H1 (cell line): ENCODE measurements at regions not wholly inside any gene's neighbourhood (a gene's known extent, or its start where the extent isn't known, plus 50 kb on each side); places are given as distances from the start of the nearest gene placed in this dataset.

Experiments
- CTCF ChIA-PET: fragments of 300-600 bp; sonication (Branson Sonifier 250); formaldehyde crosslinking; loops from one replicate; lab custom pipeline; 2021; ENCODE audit not compliant: partially characterized antibody; lab: Charles Lee
- POLR2A ChIA-PET: fragments of 300-600 bp; sonication (Branson Sonifier 250); formaldehyde crosslinking; loops from one replicate; lab custom pipeline; 2021; ENCODE audit warnings: inconsistent platforms; ENCODE audit not compliant: partially characterized antibody; lab: Charles Lee
- DNase-seq, 2 experiments: peaks; one replicate each; pipeline versions ENCODE4 v3.0.0 to v3.0.0-alpha.2; 2010 to 2022; ENCODE audit warnings: low spot score in 2 of 2, low read depth in 1 of 2, mixed read lengths in 1 of 2
- FAIRE-seq: peaks from 2 replicates; lab custom pipeline; 2011; peaks lifted over from hg19 to GRCh38; lab: Jason Lieb, UNC
- H2AFZ ChIP-seq: 2 replicates; pipeline ENCODE4 v1.8.1; 2012; ENCODE audit warnings: low read length, inconsistent platforms
- H2AK5ac ChIP-seq: 2 replicates; pipeline ENCODE4 v1.6.1; 2013; ENCODE audit warnings: low read depth, low read length
- H2BK120ac ChIP-seq: replicated peaks from 2 replicates; pipeline ENCODE3; 2013; ENCODE audit warnings: low read depth, low read length, inconsistent platforms
- H2BK12ac ChIP-seq: 2 replicates; pipeline ENCODE4 v1.6.1; 2013; ENCODE audit warnings: low read depth, low read length
- H2BK15ac ChIP-seq: 2 replicates; pipeline ENCODE4 v1.6.1; 2013; ENCODE audit warnings: low read length
- H2BK20ac ChIP-seq: 2 replicates; pipeline ENCODE4 v1.6.1; 2013; ENCODE audit warnings: low read length
- H2BK5ac ChIP-seq: 2 replicates; pipeline ENCODE4 v1.6.1; 2013; ENCODE audit warnings: low read depth, low read length
- H3K14ac ChIP-seq: 2 replicates; pipeline ENCODE4 v1.6.1; 2013; ENCODE audit warnings: inconsistent platforms; ENCODE audit not compliant: insufficient read length
- H3K18ac ChIP-seq: 2 replicates; pipeline ENCODE4 v1.6.1; 2013; ENCODE audit warnings: low read length; ENCODE audit errors: extremely low read depth
- H3K23ac ChIP-seq: 2 replicates; pipeline ENCODE4 v1.6.1; 2013; ENCODE audit warnings: inconsistent platforms; ENCODE audit not compliant: insufficient read length
- H3K23me2 ChIP-seq: 2 replicates; pipeline ENCODE4 v1.6.1; 2013; ENCODE audit warnings: low read depth, low read length
- H3K27ac ChIP-seq: 2 replicates; pipeline ENCODE4 v1.6.1; 2011; ENCODE audit warnings: low read depth, low read length, inconsistent platforms
- H3K27me3 ChIP-seq, 4 experiments: replicated peaks in 1 of 4; 1 replicate in 1 of 4; 2 replicates in 3 of 4; pipeline versions ENCODE4 v1.6.1 to v1.8.1; 2011 to 2013; ENCODE audit warnings: low read length in 3 of 4, mild to moderate bottlenecking in 3 of 4, inconsistent platforms in 2 of 4, mixed read lengths in 2 of 4, moderate library complexity in 1 of 4; ENCODE audit not compliant: control insufficient read depth in 3 of 4, insufficient read depth in 3 of 4; ENCODE audit errors: extremely low read depth in 1 of 4
- H3K36me3 ChIP-seq, 4 experiments: 2 replicates each; pipeline versions ENCODE4 v1.6.1 to v1.8.1; 2011 to 2013; ENCODE audit warnings: mild to moderate bottlenecking in 4 of 4, low read length in 3 of 4, moderate library complexity in 2 of 4, control low read depth in 1 of 4, inconsistent platforms in 1 of 4; ENCODE audit not compliant: insufficient read depth in 4 of 4, control insufficient read depth in 2 of 4
- H3K4ac ChIP-seq: replicated peaks from 2 replicates; pipeline ENCODE3; 2013; ENCODE audit warnings: low read length, low read depth, mixed read lengths, inconsistent platforms; ENCODE audit not compliant: insufficient read length
- H3K4me1 ChIP-seq, 4 experiments: replicated peaks in 1 of 4; 1 replicate in 1 of 4; 2 replicates in 3 of 4; pipeline versions ENCODE4 v1.6.1 to v1.8.1; 2011 to 2013; ENCODE audit warnings: low read length in 3 of 4, inconsistent platforms in 2 of 4, mixed read lengths in 1 of 4; ENCODE audit not compliant: insufficient read depth in 4 of 4, control insufficient read depth in 3 of 4
- H3K4me2 ChIP-seq, 2 experiments: 2 replicates each; pipeline versions ENCODE4 v1.6.1 to v1.8.1; 2011 to 2013; ENCODE audit warnings: low read depth in 2 of 2, low read length in 2 of 2, control low read depth in 1 of 2, inconsistent platforms in 1 of 2, mild to moderate bottlenecking in 1 of 2; ENCODE audit not compliant: insufficient read depth in 1 of 2
- H3K4me3 ChIP-seq, 4 experiments: fragments of 200-600, 300-600 bp in 1 of 4; sonication (generic), shearing (Covaris generic), sonication (Bioruptor Twin) in 1 of 4; 2 replicates each; pipeline versions ENCODE4 v1.5.1 to v1.8.1; 2011 to 2016; ENCODE audit warnings: low read length in 4 of 4, low read depth in 3 of 4, control low read depth in 2 of 4, inconsistent platforms in 2 of 4, mild to moderate bottlenecking in 2 of 4, mixed read lengths in 1 of 4, moderate library complexity in 1 of 4; ENCODE audit not compliant: insufficient read depth in 2 of 4; ENCODE audit errors: extremely low read depth in 1 of 4
- H3K56ac ChIP-seq: replicated peaks from 2 replicates; pipeline ENCODE3; 2013; ENCODE audit warnings: low read depth, mild to moderate bottlenecking, mixed read lengths, low read length, inconsistent platforms; ENCODE audit not compliant: insufficient read length
- H3K79me1 ChIP-seq: 2 replicates; pipeline ENCODE4 v1.6.1; 2013; ENCODE audit warnings: low read depth, low read length, control low read depth
- H3K79me2 ChIP-seq, 2 experiments: 2 replicates each; pipeline versions ENCODE4 v1.6.1 to v1.8.1; 2012 to 2013; ENCODE audit warnings: low read length in 2 of 2, mild to moderate bottlenecking in 2 of 2, inconsistent platforms in 1 of 2; ENCODE audit not compliant: insufficient read depth in 2 of 2, control insufficient read depth in 1 of 2
- H3K9ac ChIP-seq, 4 experiments: replicated peaks in 1 of 4; 1 replicate in 1 of 4; 2 replicates in 3 of 4; pipeline versions ENCODE4 v1.6.1 to v1.8.1; 2011 to 2013; ENCODE audit warnings: low read depth in 3 of 4, low read length in 3 of 4, control low read depth in 2 of 4, mild to moderate bottlenecking in 2 of 4, moderate library complexity in 2 of 4, inconsistent platforms in 1 of 4; ENCODE audit errors: extremely low read depth in 1 of 4
- H3K9me3 ChIP-seq, 2 experiments: 2 replicates each; pipeline versions ENCODE4 v1.6.1 to v1.8.1; 2012 to 2013; ENCODE audit warnings: mild to moderate bottlenecking in 2 of 2, moderate library complexity in 2 of 2, control low read depth in 1 of 2, inconsistent platforms in 1 of 2, low read depth in 1 of 2, low read length in 1 of 2, mixed read lengths in 1 of 2; ENCODE audit not compliant: insufficient read depth in 2 of 2
- H4K20me1 ChIP-seq, 2 experiments: replicated peaks in 1 of 2; 2 replicates each; pipeline versions ENCODE3 to v1.8.1; 2011 to 2013; ENCODE audit warnings: inconsistent platforms in 2 of 2, low read length in 2 of 2, mild to moderate bottlenecking in 1 of 2; ENCODE audit not compliant: insufficient read depth in 2 of 2, control insufficient read depth in 1 of 2
- H4K5ac ChIP-seq: 2 replicates; pipeline ENCODE4 v1.6.1; 2013; ENCODE audit warnings: low read length, low read depth, mixed read lengths, inconsistent platforms; ENCODE audit not compliant: insufficient read length
- H4K8ac ChIP-seq: 2 replicates; pipeline ENCODE4 v1.8.0; 2013; ENCODE audit warnings: mild to moderate bottlenecking, moderate library complexity, low read length, inconsistent platforms; ENCODE audit not compliant: insufficient read depth; ENCODE audit errors: extremely low read depth
- H4K91ac ChIP-seq: replicated peaks from 2 replicates; pipeline ENCODE3; 2013; ENCODE audit warnings: low read length, mixed read lengths, inconsistent platforms; ENCODE audit not compliant: insufficient read length
- CBX8 ChIP-seq: fragments of 300-800, 300-1000 bp; sonication (generic); IDR thresholded peaks from 2 replicates; pipeline ENCODE4 v1.7.1; 2016; ENCODE audit warnings: low read depth, low read length, borderline replicate concordance
- CEBPB ChIP-seq: IDR thresholded peaks from 2 replicates; pipeline ENCODE4 v1.6.1; 2012; ENCODE audit warnings: low read depth, low read length
- EP300 ChIP-seq, 2 experiments: IDR thresholded peaks; 1 replicate in 1 of 2; 2 replicates in 1 of 2; pipeline ENCODE4 v1.6.1; 2011 to 2012; ENCODE audit warnings: low read depth in 2 of 2, low read length in 2 of 2, mild to moderate bottlenecking in 2 of 2, borderline replicate concordance in 1 of 2, inconsistent platforms in 1 of 2, moderate library complexity in 1 of 2
- KDM1A ChIP-seq: fragments of 200-600, 300-600 bp; sonication (generic); IDR thresholded peaks from 2 replicates; pipeline ENCODE4 v1.7.1; 2016; ENCODE audit warnings: mild to moderate bottlenecking, low read length, borderline replicate concordance
- RAD21 ChIP-seq, 2 experiments: IDR thresholded peaks in 1 of 2; conservative IDR thresholded peaks in 1 of 2; 2 replicates each; pipeline ENCODE4 v1.6.1; 2011; ENCODE audit warnings: low read depth in 2 of 2, low read length in 2 of 2, improper control_type of control experiment in 1 of 2, inconsistent platforms in 1 of 2, mild to moderate bottlenecking in 1 of 2, moderate library complexity in 1 of 2
- SP4 ChIP-seq: IDR thresholded peaks from 2 replicates; pipeline ENCODE4 v1.6.1; 2012; ENCODE audit warnings: low read length, inconsistent platforms
- TCF12 ChIP-seq: IDR thresholded peaks from 2 replicates; pipeline ENCODE4 v1.6.1; 2011; ENCODE audit warnings: low read depth, mild to moderate bottlenecking, low read length
- WGBS, 2 experiments: shearing (Covaris generic) in 1 of 2; methylation state at CpG; one replicate each; pipeline versions ENCODE4 v1.1.6 to v1.1.7; 2013 to 2015; ENCODE audit warnings: low lambda C conversion rate in 2 of 2, mixed read lengths in 2 of 2, inconsistent platforms in 1 of 2, low coverage in 1 of 2, missing lambda C conversion rate in 1 of 2; ENCODE audit not compliant: insufficient replicate concordance in 2 of 2, insufficient coverage in 1 of 2, insufficient read length in 1 of 2; ENCODE audit errors: extremely low coverage in 1 of 2, missing lambda C conversion rate in 1 of 2; 5-methylcytosine and 5-hydroxymethylcytosine counted together

DNA sequence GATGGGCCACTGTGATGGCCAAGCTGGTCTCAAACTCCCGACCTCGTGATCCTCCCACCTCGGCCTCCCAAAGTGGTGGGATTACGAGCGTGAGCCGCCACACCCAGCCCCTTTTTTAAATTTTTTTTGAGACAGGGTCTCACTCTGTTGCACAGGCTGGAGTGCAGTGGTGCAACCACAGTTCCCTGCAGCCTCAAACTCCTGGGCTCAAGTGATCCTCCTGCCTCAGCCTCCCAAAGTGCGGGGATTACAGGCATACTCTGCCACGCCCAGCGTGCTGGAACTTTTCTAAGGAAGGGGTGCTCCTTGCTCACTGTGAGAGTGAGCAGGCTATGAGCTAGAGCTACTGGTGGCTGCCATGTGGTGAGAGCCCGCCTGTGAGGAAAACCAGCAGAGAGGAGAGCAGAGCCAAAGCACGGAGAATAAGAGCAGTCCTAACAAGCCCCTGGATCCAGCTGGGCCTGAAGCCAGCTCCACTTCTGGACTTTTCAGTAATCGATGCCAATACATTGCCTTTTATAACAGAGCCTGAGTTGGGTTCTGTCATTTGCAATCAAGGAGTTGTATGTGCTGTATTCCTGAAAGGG lies 75.5 kb upstream of the UNC5A start:
- Histone ChIP-seq H4K8ac (no peak overlapping the region), H2AFZ (no peak overlapping the region), H2BK20ac (no peak overlapping the region), H3K9me3 (no peaks in the 10 kb centered on the region), H2AK5ac (no peak overlapping the region), H3K79me2 (no peaks in the 10 kb centered on the region), H3K79me1 (no peaks in the 10 kb centered on the region), H3K23ac (no peak overlapping the region), H2BK15ac (no peak overlapping the region), H2BK5ac (no peak overlapping the region), H2BK120ac (no peak overlapping the region), H3K4me1 (peaks cover 0 to 20% (median 9%) of the 10 kb centered on the region in 4 experiments; a peak in 6 of 7 replicates), H3K23me2 (no peaks in the 10 kb centered on the region), H3K27ac (no peak overlapping the region), H3K14ac (no peak overlapping the region), H3K18ac (no peak overlapping the region), H4K20me1 (no peaks in the 10 kb centered on the region), H3K4me2 (no peak overlapping the region), H2BK12ac (no peak overlapping the region), H4K5ac (no peak overlapping the region), H3K56ac (no peak overlapping the region), H4K91ac (no peak overlapping the region), H3K4me3 (no peak overlapping the region), H3K36me3 (no peaks in the 10 kb centered on the region; a peak in 1 of 8 replicates), H3K27me3 (peaks cover 0 to 4% (median 4%) of the 10 kb centered on the region in 4 experiments; a peak in 4 of 7 replicates), H3K9ac (no peak overlapping the region), H3K4ac (no peak overlapping the region)
- POLR2A ChIA-PET, result interaction anchor here (0.6 to 0.8 kb wide), 2 partner anchors 10 to 59 kb away, joined by 3 read pairs; no protein-coding TSS in a partner anchor
- no peak for TF ChIP-seq EP300 (IDR thresholded peaks at IDR 0.05; ENCODE audit: borderline replicate concordance in 1 of 2, low read depth in 2 of 2, low read length in 2 of 2)
- no peak for TF ChIP-seq CBX8
- TF ChIP-seq CEBPB, result no peak
- TF ChIP-seq TCF12, result no peak
- TF ChIP-seq SP4, result no peak
- peak; percentile 59; the same call in 1 of the 2 replicates for TF ChIP-seq KDM1A
- no peak for TF ChIP-seq RAD21 (IDR thresholded peaks at IDR 0.05 in 1 of 2, conservative IDR thresholded peaks at IDR 0.05 in 1 of 2; ENCODE audit: low read depth in 2 of 2, low read length in 2 of 2)
- DNase-seq (peak in 1 of 2 experiments; percentile 35), FAIRE-seq (no peak)
- 92% methylated on average over 12 of the region's 12 CpGs; no CpG with 5 or more reads in 1 of the 2 experiments for WGBS, 2 experiments
- CTCF ChIA-PET, result interaction anchor here (0.6 to 9.4 kb wide), 8 partner anchors 10 to 76 kb away, joined by 3 to 56 read pairs (median 4); no protein-coding TSS in a partner anchor
